ENCODE measurements at regions not wholly inside any gene's neighbourhood (a gene's known extent, or its start where the extent isn't known, plus 50 kb on each side); places are given as distances from the start of the nearest gene placed in this dataset.

DNA sequence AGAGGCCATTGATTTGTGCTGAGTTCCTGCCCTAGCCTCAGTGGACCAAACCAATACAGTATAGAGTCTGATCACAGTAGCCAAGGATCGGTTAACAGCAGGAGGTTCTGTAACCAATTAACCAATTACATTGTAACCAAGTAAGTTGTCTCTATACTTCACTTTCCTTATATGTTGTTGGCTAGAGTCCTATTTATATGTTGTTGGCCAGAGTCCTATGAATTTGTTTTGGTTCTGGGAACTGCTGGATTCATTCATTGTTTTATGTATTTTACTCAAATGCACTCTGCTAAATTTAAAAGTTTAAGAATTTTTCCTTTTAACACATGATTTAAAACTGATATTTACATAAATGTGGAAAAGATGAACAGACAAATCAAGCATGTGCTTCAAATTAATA lies 597.4 kb upstream of the HS3ST5 start:
- no TSS peak for BruUV-seq (replicated peaks)

More for the DNA sequence above, 597.4 kb upstream of the HS3ST5 start:
- POLR2A ChIA-PET, result no interaction called here
- DNase-seq (ENCODE audit: low read depth, low spot score) (no peak), FAIRE-seq (no peak)
- H3K4me2 ChIP-seq (ENCODE audit: insufficient read depth, low read length), result no peak overlapping the region
- H3K27ac ChIP-seq (ENCODE audit: insufficient read depth, low read depth, low read length), result no peak overlapping the region
- TF ChIP-seq, protein P1, sequence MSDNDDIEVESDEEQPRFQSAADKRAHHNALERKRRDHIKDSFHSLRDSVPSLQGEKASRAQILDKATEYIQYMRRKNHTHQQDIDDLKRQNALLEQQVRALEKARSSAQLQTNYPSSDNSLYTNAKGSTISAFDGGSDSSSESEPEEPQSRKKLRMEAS (IDR thresholded peaks at IDR 0.05; ENCODE audit: insufficient read depth, insufficient read length), result no peak
- TF ChIP-seq JUN (IDR thresholded peaks at IDR 0.05; ENCODE audit: borderline replicate concordance, insufficient read depth, insufficient read length, low read depth), result no peak
- no peak for TF ChIP-seq FOS (IDR thresholded peaks at IDR 0.05; ENCODE audit: borderline replicate concordance, insufficient read depth, low read length)
- TF ChIP-seq MYC (IDR thresholded peaks at IDR 0.05; ENCODE audit: low read depth, low read length), result no peak
- TF ChIP-seq POLR2AphosphoS5 (IDR thresholded peaks at IDR 0.05; ENCODE audit: insufficient read depth, low read depth, low read length), result no peak
- TF ChIP-seq GATA2 (IDR thresholded peaks at IDR 0.05; ENCODE audit: insufficient read depth, insufficient read length, low read depth, low read length), result no peak
- TF ChIP-seq, protein P2, sequence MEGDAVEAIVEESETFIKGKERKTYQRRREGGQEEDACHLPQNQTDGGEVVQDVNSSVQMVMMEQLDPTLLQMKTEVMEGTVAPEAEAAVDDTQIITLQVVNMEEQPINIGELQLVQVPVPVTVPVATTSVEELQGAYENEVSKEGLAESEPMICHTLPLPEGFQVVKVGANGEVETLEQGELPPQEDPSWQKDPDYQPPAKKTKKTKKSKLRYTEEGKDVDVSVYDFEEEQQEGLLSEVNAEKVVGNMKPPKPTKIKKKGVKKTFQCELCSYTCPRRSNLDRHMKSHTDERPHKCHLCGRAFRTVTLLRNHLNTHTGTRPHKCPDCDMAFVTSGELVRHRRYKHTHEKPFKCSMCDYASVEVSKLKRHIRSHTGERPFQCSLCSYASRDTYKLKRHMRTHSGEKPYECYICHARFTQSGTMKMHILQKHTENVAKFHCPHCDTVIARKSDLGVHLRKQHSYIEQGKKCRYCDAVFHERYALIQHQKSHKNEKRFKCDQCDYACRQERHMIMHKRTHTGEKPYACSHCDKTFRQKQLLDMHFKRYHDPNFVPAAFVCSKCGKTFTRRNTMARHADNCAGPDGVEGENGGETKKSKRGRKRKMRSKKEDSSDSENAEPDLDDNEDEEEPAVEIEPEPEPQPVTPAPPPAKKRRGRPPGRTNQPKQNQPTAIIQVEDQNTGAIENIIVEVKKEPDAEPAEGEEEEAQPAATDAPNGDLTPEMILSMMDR (IDR thresholded peaks at IDR 0.05; ENCODE audit: extremely low read depth in 1 of 2, insufficient read depth in 1 of 2, low read depth in 1 of 2, low read length in 2 of 2), result no peak
- no peak for TF ChIP-seq EZH2 (IDR thresholded peaks at IDR 0.05; ENCODE audit: borderline replicate concordance, low read depth, low read length, severe bottlenecking)
- TF ChIP-seq POLR2A (IDR thresholded peaks at IDR 0.05; ENCODE audit: low read depth, low read length), result no peak
- H3K9me3 ChIP-seq (replicated peaks; ENCODE audit: control insufficient read depth, insufficient read depth, low read length), result peaks cover 2% of the 10 kb centered on the region
- CTCF ChIA-PET, result no interaction called here
- H3K79me2 ChIP-seq (ENCODE audit: control insufficient read depth, insufficient read depth, low read length), result no peaks in the 10 kb centered on the region
- no peaks in the 10 kb centered on the region for H3K36me3 ChIP-seq (ENCODE audit: control insufficient read depth in 2 of 2, extremely low read depth in 1 of 2, insufficient read depth in 2 of 2, low read length in 2 of 2)
- dilution Hi-C loops (cut with MboI; ENCODE audit: extremely low pct_ligation_motif_present, low sequenced_read_pairs) (no loop called here), intact Hi-C loops (cut with micrococcal nuclease) (no loop called here)
- no peaks in the 10 kb centered on the region for H4K20me1 ChIP-seq (replicated peaks; ENCODE audit: control insufficient read depth, extremely low read depth, insufficient read depth, low read length)
- no peaks in the 10 kb centered on the region for H3K9me1 ChIP-seq (replicated peaks; ENCODE audit: control insufficient read depth, extremely low read depth, insufficient read depth, low read length)
- no peak overlapping the region for H3K9ac ChIP-seq (replicated peaks; ENCODE audit: extremely low read depth, insufficient read depth, low read length)
- no peaks in the 10 kb centered on the region for H3K27me3 ChIP-seq (ENCODE audit: control insufficient read depth in 2 of 2, insufficient read depth in 2 of 2, low read length in 2 of 2)
- no peaks in the 10 kb centered on the region for H3K4me1 ChIP-seq (ENCODE audit: control insufficient read depth, extremely low read depth, insufficient read depth, low read length)
- no peak overlapping the region for H3K4me3 ChIP-seq (replicated peaks in 1 of 3; ENCODE audit: insufficient read depth in 1 of 3, low read depth in 1 of 3, low read length in 3 of 3)
- H2AFZ ChIP-seq (ENCODE audit: low read depth, low read length), result no peak overlapping the region
